ENCODE measurements at regions not wholly inside any gene's neighbourhood (a gene's known extent, or its start where the extent isn't known, plus 50 kb on each side); places are given as distances from the start of the nearest gene placed in this dataset.
"Not testable (repeated sequence)": the region's sequence is repeated elsewhere in the genome, so short reads cannot be mapped to it uniquely, and the experiment has no call there.

DNA sequence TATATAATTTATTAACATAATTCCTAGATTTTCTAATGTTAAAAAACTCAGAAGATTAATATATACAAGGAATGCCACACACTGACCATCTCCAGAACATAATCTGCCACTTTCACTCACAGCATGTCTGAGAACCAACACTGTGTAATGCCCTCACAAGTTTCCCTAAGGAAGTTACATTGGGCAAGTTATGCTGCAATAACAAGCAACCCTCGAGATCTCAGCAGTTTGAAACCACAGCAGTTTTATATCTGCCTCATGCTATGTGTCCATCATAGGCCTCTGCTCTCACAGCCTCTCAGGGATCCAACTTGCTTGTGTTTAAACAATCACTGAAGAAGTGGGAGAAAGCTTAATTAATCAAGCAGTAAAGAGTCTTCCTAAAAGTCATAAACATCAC is 250.0 kb upstream of the SLC7A11 start:
- no peak for DNase-seq (ENCODE audit: low spot score)

DNA sequence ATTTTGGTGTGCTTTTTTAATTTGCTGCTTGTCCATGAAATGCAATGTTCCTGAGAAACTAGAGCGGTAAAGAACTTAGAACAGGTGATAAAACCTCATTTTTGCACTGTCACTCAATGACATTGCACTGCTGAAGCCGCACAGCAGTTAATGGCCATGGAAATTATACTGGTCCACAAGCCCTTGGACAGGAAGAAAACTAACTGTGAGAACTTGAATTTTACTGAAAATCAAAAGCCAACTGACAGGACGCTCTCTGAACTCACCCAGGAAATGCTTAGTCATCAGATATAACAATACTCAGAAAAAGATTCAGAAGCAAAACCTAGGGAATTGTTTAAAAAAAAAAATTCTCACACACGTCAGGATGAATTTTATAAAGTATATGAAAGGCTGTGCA is 246.4 kb upstream of the SLC7A11 start:
- DNase-seq (ENCODE audit: low spot score): no peak

- no peak for DNase-seq (ENCODE audit: low spot score)
Observed at GRCh38 chr4:138487670-138488069, 245.5 kb upstream of the SLC7A11 start.

GRCh38 chr4:138487230-138487629 is 245.1 kb upstream of the SLC7A11 start:
- DNase-seq (ENCODE audit: low spot score): no peak

- DNase-seq (ENCODE audit: low spot score): no peak
Observed at GRCh38 chr4:138485498-138485897, 243.3 kb upstream of the SLC7A11 start.

GRCh38 chr4:138475116-138475515 is 233.0 kb upstream of the SLC7A11 start:
- DNase-seq (ENCODE audit: low spot score): no peak

GRCh38 chr4:138473339-138473738 is 231.2 kb upstream of the SLC7A11 start:
- DNase-seq (ENCODE audit: low spot score): no peak

DNA sequence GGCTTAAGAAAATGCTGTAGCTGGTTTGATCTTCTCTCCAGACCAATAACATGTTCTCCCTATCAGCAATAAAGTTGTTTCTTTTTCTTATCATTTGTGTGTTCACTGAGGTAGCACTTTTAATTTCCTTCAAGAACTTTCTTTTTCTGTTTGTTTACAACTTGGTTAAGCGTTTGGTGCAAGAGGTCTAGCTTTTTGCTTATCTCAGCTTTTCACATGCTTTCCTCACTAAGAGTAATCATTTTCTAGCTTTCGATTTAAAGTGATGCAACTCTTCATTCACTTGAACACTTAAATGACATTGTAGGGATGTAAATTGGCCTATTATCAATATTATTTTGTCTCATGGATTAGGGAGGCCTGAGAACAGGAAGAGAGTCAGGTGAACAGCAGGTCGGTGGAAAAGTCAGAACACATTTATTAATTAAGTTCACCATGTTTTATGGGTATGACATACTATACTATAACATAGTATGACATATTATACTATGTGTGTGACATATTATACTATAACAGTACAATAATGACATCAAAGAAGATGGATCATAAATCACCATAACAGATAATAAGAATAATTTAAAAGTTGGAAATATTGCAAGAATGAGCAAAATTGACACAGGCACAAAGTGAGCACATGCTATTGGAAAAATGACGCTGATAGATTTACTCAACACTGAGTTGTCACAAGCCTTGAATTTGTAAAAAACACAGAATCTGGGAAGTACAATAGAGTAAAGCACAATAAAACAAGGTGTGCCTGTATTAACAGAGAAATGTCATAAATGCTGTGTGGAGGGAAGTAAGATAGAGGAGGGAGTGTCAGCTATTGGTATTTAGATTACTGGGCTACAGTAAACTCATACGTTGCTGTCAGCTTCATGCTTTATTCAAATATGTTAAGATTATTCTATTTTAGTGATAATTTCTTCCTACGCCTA is 218.6 kb upstream of the SLC7A11 start:
- DNase-seq (ENCODE audit: low spot score): no peak

- no peak for DNase-seq (ENCODE audit: low spot score)
Observed at GRCh38 chr4:138458751-138459150, 216.6 kb upstream of the SLC7A11 start.

DNA sequence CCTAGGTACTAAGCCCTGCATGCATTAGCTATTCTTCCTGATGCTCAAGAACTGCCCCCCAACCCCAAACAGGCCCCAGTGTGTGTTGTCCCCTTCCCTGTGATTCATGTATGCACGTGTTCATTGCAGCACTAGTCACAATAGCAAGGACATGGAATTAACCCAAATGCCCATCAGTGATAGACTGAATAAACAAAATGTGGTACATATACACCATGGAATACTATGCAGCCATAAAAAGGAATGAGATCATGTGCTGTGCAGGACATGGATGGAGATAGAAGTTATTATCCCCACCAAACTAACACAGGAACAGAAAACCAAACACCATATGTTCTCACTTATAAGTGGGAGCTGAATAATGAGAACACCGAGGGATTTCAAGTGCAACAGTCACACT is 214.2 kb upstream of the SLC7A11 start:
- not testable (repeated sequence) for DNase-seq (ENCODE audit: low spot score)

- no peak for DNase-seq (ENCODE audit: low spot score)
Observed at GRCh38 chr4:138455097-138455496, 212.9 kb upstream of the SLC7A11 start.

GRCh38 chr4:138452826-138453225 is 210.7 kb upstream of the SLC7A11 start:
- no peak for DNase-seq (ENCODE audit: low spot score)

GRCh38 chr4:138451276-138451663 is 209.1 kb upstream of the SLC7A11 start:
- no peak for DNase-seq (ENCODE audit: low spot score)

DNA sequence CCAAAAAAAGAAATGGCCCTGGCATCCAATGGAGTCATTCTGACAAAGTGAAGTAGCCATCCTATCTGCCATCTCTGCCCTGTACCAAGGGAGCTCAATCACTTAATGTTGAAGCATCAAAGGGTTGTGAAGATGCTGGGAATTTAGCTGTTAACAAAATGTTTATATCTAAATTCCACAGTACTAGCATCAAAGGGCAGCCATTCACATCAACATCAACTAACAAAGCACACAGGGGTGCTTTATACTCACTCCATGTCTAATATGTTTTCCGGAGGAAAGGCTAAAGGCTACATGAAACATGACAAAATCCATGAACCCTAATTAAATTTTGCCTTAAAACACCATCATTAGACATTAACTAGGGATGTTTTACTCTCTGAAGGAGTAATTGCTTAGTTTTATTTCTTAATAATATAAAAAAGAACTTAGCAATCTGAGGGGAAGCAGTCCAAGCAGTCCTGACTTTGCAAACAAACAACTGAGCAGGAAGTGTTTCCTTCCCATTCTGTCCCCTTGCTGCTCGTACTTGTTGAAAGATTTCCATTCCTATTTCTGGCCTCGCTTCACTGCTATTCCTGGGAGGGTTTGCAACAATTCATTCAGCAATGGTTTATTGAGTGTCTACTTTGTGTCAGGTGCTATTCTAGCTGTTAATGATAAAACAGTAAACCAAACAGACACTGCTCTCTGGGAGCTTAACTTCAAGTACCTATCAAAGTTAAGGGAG is 208.6 kb upstream of the SLC7A11 start:
- DNase-seq (ENCODE audit: low spot score): no peak

DNA sequence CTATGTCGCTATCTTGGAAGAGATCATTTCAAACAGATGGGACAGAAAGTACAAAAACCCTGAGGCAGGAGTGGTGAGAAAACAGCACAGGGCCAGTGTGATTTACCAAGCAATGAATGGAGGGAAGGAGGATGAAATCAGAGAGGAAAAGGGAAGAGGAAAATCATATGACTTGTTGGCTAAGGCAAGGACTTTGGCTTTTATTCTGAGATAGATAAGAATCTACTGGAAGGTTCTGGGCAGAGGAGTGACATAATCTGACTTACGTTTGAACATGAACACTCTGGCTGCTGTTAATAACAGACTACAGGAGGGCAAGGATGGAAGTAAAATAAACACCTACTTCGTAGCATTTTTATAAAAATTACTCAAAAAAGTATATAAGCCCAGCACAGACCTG is 207.8 kb upstream of the SLC7A11 start:
- DNase-seq (ENCODE audit: low spot score): no peak

DNA sequence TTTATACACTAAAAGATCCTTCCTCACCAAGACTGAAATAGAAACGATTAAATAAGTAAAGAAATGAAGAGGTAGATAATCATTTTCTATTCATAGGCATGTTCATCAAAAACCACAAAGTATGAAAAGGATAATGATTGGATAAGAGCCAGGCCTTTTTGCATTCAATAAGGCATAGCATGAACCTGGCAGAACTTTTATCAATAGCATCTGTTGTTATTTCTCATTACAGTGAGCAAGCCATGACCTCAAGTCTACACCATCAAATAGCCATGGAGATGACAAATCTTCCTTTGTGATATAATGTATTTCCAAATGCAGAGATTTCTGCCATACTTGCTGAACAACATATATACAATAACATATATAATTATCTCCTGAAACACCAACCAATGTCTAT is 206.0 kb upstream of the SLC7A11 start:
- DNase-seq (ENCODE audit: low spot score): no peak

- DNase-seq (ENCODE audit: low spot score): no peak
Observed at GRCh38 chr4:138446456-138446855, 204.3 kb upstream of the SLC7A11 start.

- DNase-seq (ENCODE audit: low spot score): no peak
Observed at GRCh38 chr4:138445098-138445497, 202.9 kb upstream of the SLC7A11 start.

GRCh38 chr4:138444260-138444659 is 202.1 kb upstream of the SLC7A11 start:
- DNase-seq (ENCODE audit: low spot score): no peak

DNA sequence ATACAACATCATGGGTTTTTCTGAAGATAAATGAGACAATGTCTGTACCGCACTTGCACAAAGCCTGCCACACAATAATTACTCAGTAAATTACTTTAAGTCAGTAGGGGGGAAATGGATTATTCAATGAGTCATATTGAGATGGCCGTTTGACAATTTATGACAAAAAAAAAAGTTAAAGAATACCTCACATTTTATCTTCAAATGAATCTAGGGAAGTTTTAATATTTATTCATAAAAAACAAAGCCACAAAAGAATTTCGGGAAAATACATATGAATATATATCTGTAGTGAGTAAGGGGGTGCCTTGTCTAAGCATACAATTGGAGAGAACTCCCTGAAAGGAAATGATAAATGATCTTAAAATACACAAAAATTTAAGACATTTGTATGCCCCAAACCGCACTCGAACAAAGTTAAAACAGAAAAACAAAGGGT is 197.0 kb upstream of the SLC7A11 start:
- DNase-seq (ENCODE audit: low spot score): no peak

DNA sequence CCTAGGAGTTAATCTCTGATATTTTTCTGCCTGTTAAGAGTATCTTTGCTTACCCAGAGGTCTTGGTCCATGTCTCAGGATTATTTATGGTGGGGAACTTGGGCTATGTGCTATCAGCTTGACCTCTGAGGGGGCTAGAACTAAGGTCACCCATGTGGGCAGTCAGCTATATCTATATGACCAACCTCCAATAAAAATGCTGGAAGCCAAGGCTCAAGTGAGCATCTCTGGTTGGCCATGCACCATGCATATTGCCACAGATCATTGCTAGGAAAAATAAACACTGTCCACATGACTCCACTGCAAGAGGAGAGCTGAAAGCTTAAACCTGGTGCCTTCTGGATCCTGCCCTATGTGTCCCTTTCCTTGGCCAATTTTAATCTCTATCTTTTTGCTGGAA is 196.5 kb upstream of the SLC7A11 start:
- DNase-seq (ENCODE audit: low spot score): no peak

DNA sequence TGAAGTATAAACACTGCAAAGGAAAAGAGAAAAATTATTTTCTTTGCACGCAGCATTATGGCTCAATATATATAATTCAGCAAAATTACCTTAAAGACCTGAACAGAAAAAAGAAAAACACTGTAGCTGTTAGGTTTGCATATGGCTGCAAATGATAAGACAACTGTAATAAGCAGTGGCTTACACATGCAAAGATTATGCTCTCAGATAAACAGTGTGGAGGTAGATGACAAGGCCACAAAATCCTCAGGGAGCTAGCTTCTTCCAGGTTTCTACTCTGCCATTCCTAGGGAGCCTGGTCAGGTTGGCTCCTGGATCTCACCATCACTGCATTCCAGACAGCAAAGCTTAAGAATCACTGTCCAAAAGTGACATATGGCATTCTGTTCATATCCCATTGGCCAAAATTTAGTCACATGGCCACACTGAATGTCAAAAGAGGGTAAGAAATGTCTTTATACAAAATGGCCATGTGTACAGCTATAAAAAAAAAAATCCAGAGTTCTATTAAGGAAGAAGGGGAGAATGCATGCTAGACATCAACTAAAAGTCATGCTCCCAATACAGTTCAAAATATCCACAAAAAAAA is 195.2 kb upstream of the SLC7A11 start:
- no peak for DNase-seq (ENCODE audit: low spot score)

DNA sequence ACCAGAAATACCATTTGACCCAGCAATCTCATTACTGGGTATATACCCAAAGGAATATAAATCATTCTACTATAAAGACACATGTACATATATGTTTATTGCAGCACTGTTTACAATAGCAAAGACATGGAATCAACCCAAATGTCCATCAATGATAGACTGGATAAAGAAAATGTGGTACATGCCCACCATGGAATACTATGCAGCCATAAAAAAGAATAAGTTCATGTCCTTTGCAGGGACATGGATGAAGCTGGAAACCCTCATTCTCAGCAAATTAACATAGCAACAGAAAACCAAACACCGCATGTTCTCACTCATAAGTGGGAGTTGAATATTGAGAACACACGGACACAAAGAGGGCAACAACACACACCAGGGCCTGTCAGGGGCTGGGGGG is 193.6 kb upstream of the SLC7A11 start:
- not testable (repeated sequence) for DNase-seq (ENCODE audit: low spot score)

Data from CD4-positive, alpha-beta T cell treated with Interleukin-6 at 100 ng/mL for 8 hours (primary cell).